ENCODE measurements at regions not wholly inside any gene's neighbourhood (a gene's known extent, or its start where the extent isn't known, plus 50 kb on each side); places are given as distances from the start of the nearest gene placed in this dataset.

GRCh38 chr13:44695520-44695919 is 119.4 kb upstream of the TSC22D1 start:
- ATAC-seq (no peak), DNase-seq (ENCODE audit: extremely low read depth in 1 of 4, low spot score in 3 of 4) (no peak), FAIRE-seq (no peak)
- Histone ChIP-seq H4K20me1 (replicated peaks; ENCODE audit: control insufficient read depth, insufficient read depth, low read length) (no peaks in the 10 kb centered on the region), H2AFZ (ENCODE audit: low read depth, low read length) (no peak overlapping the region), H3K4me2 (ENCODE audit: insufficient read depth, low read length) (no peak overlapping the region), H3K4me1 (replicated peaks in 1 of 2; ENCODE audit: control insufficient read depth in 2 of 2, insufficient read depth in 2 of 2, low read length in 2 of 2) (no peaks in the 10 kb centered on the region), H3K36me3 (ENCODE audit: control insufficient read depth, insufficient read depth, low read length) (no peaks in the 10 kb centered on the region), H3K9me1 (ENCODE audit: control insufficient read depth, insufficient read depth, low read length) (no peaks in the 10 kb centered on the region), H3K79me2 (ENCODE audit: control insufficient read depth, insufficient read depth, low read length) (no peaks in the 10 kb centered on the region), H3K9me3 (replicated peaks; ENCODE audit: control insufficient read depth, insufficient read depth, low read depth, low read length) (no peaks in the 10 kb centered on the region), H3K9ac (ENCODE audit: insufficient read depth in 1 of 2, low read depth in 2 of 2, low read length in 2 of 2) (no peak overlapping the region), H3K4me3 (no peak overlapping the region), H3K27me3 (ENCODE audit: control insufficient read depth in 2 of 2, insufficient read depth in 2 of 2, low read length in 2 of 2) (peaks cover 0 to 5% of the 10 kb centered on the region in 2 experiments; a peak in 1 of 5 replicates), H3K27ac (ENCODE audit: extremely low read depth, low read depth, low read length) (no peak overlapping the region)
- WGBS (ENCODE audit: insufficient coverage, low coverage, missing lambda C conversion rate): 0% methylated on average over 2 of the region's 2 CpGs
- ChIA-PET CTCF (ENCODE audit: low intra/inter-chr PET ratio) (no interaction called here), POLR2A (no interaction called here)
- no TSS peak for BruUV-seq (replicated peaks)
- intact Hi-C loops (cut with micrococcal nuclease): no loop called here
- TF ChIP-seq, protein P1, sequence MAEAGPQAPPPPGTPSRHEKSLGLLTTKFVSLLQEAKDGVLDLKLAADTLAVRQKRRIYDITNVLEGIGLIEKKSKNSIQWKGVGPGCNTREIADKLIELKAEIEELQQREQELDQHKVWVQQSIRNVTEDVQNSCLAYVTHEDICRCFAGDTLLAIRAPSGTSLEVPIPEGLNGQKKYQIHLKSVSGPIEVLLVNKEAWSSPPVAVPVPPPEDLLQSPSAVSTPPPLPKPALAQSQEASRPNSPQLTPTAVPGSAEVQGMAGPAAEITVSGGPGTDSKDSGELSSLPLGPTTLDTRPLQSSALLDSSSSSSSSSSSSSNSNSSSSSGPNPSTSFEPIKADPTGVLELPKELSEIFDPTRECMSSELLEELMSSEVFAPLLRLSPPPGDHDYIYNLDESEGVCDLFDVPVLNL (CRISPR knock-in tag; IDR thresholded peaks at IDR 0.05; ENCODE audit: low read depth): no peak
- TF ChIP-seq HDAC8 (tag; IDR thresholded peaks at IDR 0.05) (no peak), ZNF143 (CRISPR knock-in tag; IDR thresholded peaks at IDR 0.05) (no peak), PPARD (CRISPR knock-in tag; IDR thresholded peaks at IDR 0.05) (no peak), ZNF609 (CRISPR knock-in tag; IDR thresholded peaks at IDR 0.05; ENCODE audit: borderline replicate concordance) (no peak), PTTG1 (tag; IDR thresholded peaks at IDR 0.05; ENCODE audit: low read depth) (no peak), NFATC3 (IDR thresholded peaks at IDR 0.05) (no peak), ZNF124 (CRISPR knock-in tag; IDR thresholded peaks at IDR 0.05) (no peak), SMARCC2 (IDR thresholded peaks at IDR 0.05; ENCODE audit: low read depth) (no peak), ESRRA (IDR thresholded peaks at IDR 0.05; ENCODE audit: borderline replicate concordance, low read depth) (no peak), KAT8 (IDR thresholded peaks at IDR 0.05; ENCODE audit: low read depth) (no peak)
- TF ChIP-seq, protein P2, sequence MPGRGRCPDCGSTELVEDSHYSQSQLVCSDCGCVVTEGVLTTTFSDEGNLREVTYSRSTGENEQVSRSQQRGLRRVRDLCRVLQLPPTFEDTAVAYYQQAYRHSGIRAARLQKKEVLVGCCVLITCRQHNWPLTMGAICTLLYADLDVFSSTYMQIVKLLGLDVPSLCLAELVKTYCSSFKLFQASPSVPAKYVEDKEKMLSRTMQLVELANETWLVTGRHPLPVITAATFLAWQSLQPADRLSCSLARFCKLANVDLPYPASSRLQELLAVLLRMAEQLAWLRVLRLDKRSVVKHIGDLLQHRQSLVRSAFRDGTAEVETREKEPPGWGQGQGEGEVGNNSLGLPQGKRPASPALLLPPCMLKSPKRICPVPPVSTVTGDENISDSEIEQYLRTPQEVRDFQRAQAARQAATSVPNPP (IDR thresholded peaks at IDR 0.05; ENCODE audit: borderline replicate concordance, insufficient read depth, insufficient read length): no peak
- TF ChIP-seq, protein P3, sequence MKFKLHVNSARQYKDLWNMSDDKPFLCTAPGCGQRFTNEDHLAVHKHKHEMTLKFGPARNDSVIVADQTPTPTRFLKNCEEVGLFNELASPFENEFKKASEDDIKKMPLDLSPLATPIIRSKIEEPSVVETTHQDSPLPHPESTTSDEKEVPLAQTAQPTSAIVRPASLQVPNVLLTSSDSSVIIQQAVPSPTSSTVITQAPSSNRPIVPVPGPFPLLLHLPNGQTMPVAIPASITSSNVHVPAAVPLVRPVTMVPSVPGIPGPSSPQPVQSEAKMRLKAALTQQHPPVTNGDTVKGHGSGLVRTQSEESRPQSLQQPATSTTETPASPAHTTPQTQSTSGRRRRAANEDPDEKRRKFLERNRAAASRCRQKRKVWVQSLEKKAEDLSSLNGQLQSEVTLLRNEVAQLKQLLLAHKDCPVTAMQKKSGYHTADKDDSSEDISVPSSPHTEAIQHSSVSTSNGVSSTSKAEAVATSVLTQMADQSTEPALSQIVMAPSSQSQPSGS (CRISPR knock-in tag; IDR thresholded peaks at IDR 0.05): no peak
- TF ChIP-seq, protein P4, sequence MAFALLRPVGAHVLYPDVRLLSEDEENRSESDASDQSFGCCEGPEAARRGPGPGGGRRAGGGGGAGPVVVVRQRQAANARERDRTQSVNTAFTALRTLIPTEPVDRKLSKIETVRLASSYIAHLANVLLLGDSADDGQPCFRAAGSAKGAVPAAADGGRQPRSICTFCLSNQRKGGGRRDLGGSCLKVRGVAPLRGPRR (CRISPR knock-in tag; IDR thresholded peaks at IDR 0.05): no peak
- in situ Hi-C loops (cut with MboI): no loop called here
